ENCODE measurements at regions not wholly inside any gene's neighbourhood (a gene's known extent, or its start where the extent isn't known, plus 50 kb on each side); places are given as distances from the start of the nearest gene placed in this dataset.

GRCh38 chr10:8889538-8889937 lies 835.0 kb downstream of the GATA3 start:
- TF ChIP-seq CTCF (IDR thresholded peaks at IDR 0.05) (no peak), POLR2AphosphoS5 (IDR thresholded peaks at IDR 0.05) (no peak), POLR2A (IDR thresholded peaks at IDR 0.05) (no peak)
